GM23338 (cell line): ENCODE measurements at regions not wholly inside any gene's neighbourhood (a gene's known extent, or its start where the extent isn't known, plus 50 kb on each side); places are given as distances from the start of the nearest gene placed in this dataset.

Experiments used
- ATAC-seq: fragments of 200-7000 bp; cut with Tn5 transposase; 3 replicates; pipeline ENCODE4 v1.9.1; 2020
- DNase-seq: peaks from one replicate; pipeline ENCODE4 v3.0.0-alpha.2; 2015; ENCODE audit warnings: low spot score
- H2AFZ ChIP-seq: fragments of 200-600 bp; sonication (generic); 2 replicates; pipeline ENCODE4 v1.8.0; 2016; ENCODE audit warnings: antibody characterized with exemption, mild to moderate bottlenecking, moderate library complexity
- H3F3A ChIP-seq: fragments of 200-600 bp; sonication (generic); replicated peaks from 2 replicates; pipeline ENCODE4 v1.8.0; 2017; ENCODE audit warnings: antibody characterized with exemption, mixed run types, low read depth
- H3K27ac ChIP-seq: fragments of 200-600 bp; sonication (generic); 2 replicates; pipeline ENCODE4 v1.6.1; 2016; ENCODE audit warnings: low read depth
- H3K27me3 ChIP-seq: fragments of 200-600 bp; sonication (generic); 2 replicates; pipeline ENCODE4 v1.8.0; 2016; ENCODE audit warnings: mild to moderate bottlenecking, mixed run types, moderate library complexity; ENCODE audit not compliant: insufficient read depth
- H3K36me3 ChIP-seq: fragments of 200-600 bp; sonication (generic); 2 replicates; pipeline ENCODE4 v1.8.0; 2016; ENCODE audit warnings: mild to moderate bottlenecking; ENCODE audit not compliant: insufficient read depth
- H3K4me1 ChIP-seq: fragments of 200-600 bp; sonication (generic); 2 replicates; pipeline ENCODE4 v1.8.0; 2016; ENCODE audit warnings: mild to moderate bottlenecking, moderate library complexity; ENCODE audit not compliant: insufficient read depth
- H3K4me2 ChIP-seq: fragments of 200-600 bp; sonication (generic); 2 replicates; pipeline ENCODE4 v1.7.1; 2017; ENCODE audit warnings: mixed run types
- H3K4me3 ChIP-seq: fragments of 200-600 bp; sonication (generic); 2 replicates; pipeline ENCODE4 v1.6.1; 2016; ENCODE audit warnings: mixed run types
- H3K79me2 ChIP-seq: fragments of 200-600 bp; sonication (generic); replicated peaks from 2 replicates; pipeline ENCODE4 v1.8.0; 2017; ENCODE audit warnings: mild to moderate bottlenecking; ENCODE audit not compliant: insufficient read depth
- H3K9me2 ChIP-seq: fragments of 200-600 bp; sonication (generic); 2 replicates; pipeline ENCODE4 v1.8.0; 2017; ENCODE audit not compliant: insufficient read depth
- H4K20me1 ChIP-seq: fragments of 200-600 bp; sonication (generic); replicated peaks from 2 replicates; pipeline ENCODE4 v1.8.0; 2017; ENCODE audit warnings: mild to moderate bottlenecking; ENCODE audit not compliant: insufficient read depth
- H3K27ac Mint-ChIP-seq: 2 replicates; pipeline ENCODE4 v1.8.0; 2020; ENCODE audit warnings: inconsistent platforms, mild to moderate bottlenecking, moderate library complexity, mixed read lengths
- H3K27me3 Mint-ChIP-seq: 3 replicates; pipeline ENCODE4 v1.8.0; 2022; ENCODE audit warnings: low read depth, mild to moderate bottlenecking, moderate library complexity, mixed read lengths, inconsistent platforms; ENCODE audit not compliant: insufficient read depth, poor library complexity
- H3K36me3 Mint-ChIP-seq: 3 replicates; pipeline ENCODE4 v1.8.0; 2021; ENCODE audit warnings: low read depth, mild to moderate bottlenecking, inconsistent platforms, moderate library complexity, mixed read lengths
- H3K4me1 Mint-ChIP-seq: 3 replicates; pipeline ENCODE4 v1.8.0; 2020; ENCODE audit warnings: mild to moderate bottlenecking, inconsistent platforms, mixed read lengths
- H3K4me3 Mint-ChIP-seq: 3 replicates; pipeline ENCODE4 v1.8.0; 2021; ENCODE audit warnings: moderate library complexity, mild to moderate bottlenecking, inconsistent platforms, mixed read lengths
- H3K9me3 Mint-ChIP-seq: 3 replicates; pipeline ENCODE4 v1.8.0; 2020; ENCODE audit warnings: moderate library complexity, mild to moderate bottlenecking, inconsistent platforms, mixed read lengths
- CREB1 ChIP-seq: fragments of 250-450 bp; sonication (Bioruptor Pico); IDR thresholded peaks from 2 replicates; pipeline ENCODE4 v1.5.0; 2020; ENCODE audit warnings: low read depth, mild to moderate bottlenecking, moderate library complexity
- ETS1 ChIP-seq: IDR thresholded peaks from 2 replicates; pipeline ENCODE4 v1.6.1; 2016; ENCODE audit warnings: antibody characterized with exemption
- EZH2phosphoT487 ChIP-seq: fragments of 200-600 bp; sonication (generic); IDR thresholded peaks from one replicate; pipeline ENCODE4 v1.8.1; 2018; ENCODE audit warnings: antibody characterized with exemption; ENCODE audit not compliant: unreplicated experiment
- JUNB ChIP-seq: IDR thresholded peaks from one replicate; pipeline ENCODE4 v1.6.1; 2016; ENCODE audit warnings: antibody characterized with exemption; ENCODE audit not compliant: unreplicated experiment
- NANOG ChIP-seq: IDR thresholded peaks from 2 replicates; pipeline ENCODE4 v1.6.1; 2016; ENCODE audit warnings: antibody characterized with exemption, borderline replicate concordance
- POLR2AphosphoS5 ChIP-seq: IDR thresholded peaks from 2 replicates; pipeline ENCODE4 v1.6.1; 2016; ENCODE audit warnings: antibody characterized with exemption, low read depth
- REST ChIP-seq: IDR thresholded peaks from one replicate; pipeline ENCODE4 v1.6.1; 2018; ENCODE audit warnings: antibody characterized with exemption; ENCODE audit not compliant: unreplicated experiment
- ZNF114 ChIP-seq: fragments of 250-450 bp; sonication (Bioruptor Pico); IDR thresholded peaks from 2 replicates; pipeline ENCODE4 v1.5.0; 2020; ENCODE audit warnings: mild to moderate bottlenecking, moderate library complexity
- ZNF331 ChIP-seq: fragments of 250-450 bp; sonication (Bioruptor Pico); IDR thresholded peaks from 2 replicates; pipeline ENCODE4 v1.5.0; 2020; ENCODE audit warnings: low read depth, mild to moderate bottlenecking, moderate library complexity
- ZNF462 ChIP-seq: fragments of 250-450 bp; sonication (Bioruptor Pico); IDR thresholded peaks from 2 replicates; pipeline ENCODE4 v1.5.0; 2020; ENCODE audit warnings: mild to moderate bottlenecking, moderate library complexity
- TF ChIP-seq, protein P1 (sequence below), 2 experiments: fragments of 200-600 bp in 1 of 2; sonication (generic) in 1 of 2; conservative IDR thresholded peaks; 2 replicates each; pipeline versions ENCODE4 v1.5.1 to v1.6.1; 2016 to 2017; ENCODE audit warnings: antibody characterized with exemption in 2 of 2, low read depth in 2 of 2, mild to moderate bottlenecking in 2 of 2, moderate library complexity in 1 of 2

GRCh38 chr1:177789956-177790355, 179.9 kb downstream of the SEC16B start:
- no peaks in the 10 kb centered on the region for H3F3A ChIP-seq
- no peaks in the 10 kb centered on the region for H4K20me1 ChIP-seq
- H3K27ac ChIP-seq: no peak overlapping the region
- Mint-ChIP-seq H3K4me3 (no peak overlapping the region), H3K9me3 (peaks cover 18% of the 10 kb centered on the region), H3K27ac (no peak overlapping the region), H3K36me3 (peaks cover 15% of the 10 kb centered on the region), H3K27me3 (peaks cover 14% of the 10 kb centered on the region), H3K4me1 (peaks cover 14% of the 10 kb centered on the region)
- no peak overlapping the region for H3K4me2 ChIP-seq
- no peak overlapping the region for H3K4me3 ChIP-seq
- no peak overlapping the region for H2AFZ ChIP-seq
- peaks cover 11% of the 10 kb centered on the region for H3K9me2 ChIP-seq
- TF ChIP-seq EZH2phosphoT487: no peak
- no peak for TF ChIP-seq CREB1 (CRISPR knock-in tag)
- no peak for TF ChIP-seq ZNF114 (CRISPR knock-in tag)
- TF ChIP-seq, protein P1, sequence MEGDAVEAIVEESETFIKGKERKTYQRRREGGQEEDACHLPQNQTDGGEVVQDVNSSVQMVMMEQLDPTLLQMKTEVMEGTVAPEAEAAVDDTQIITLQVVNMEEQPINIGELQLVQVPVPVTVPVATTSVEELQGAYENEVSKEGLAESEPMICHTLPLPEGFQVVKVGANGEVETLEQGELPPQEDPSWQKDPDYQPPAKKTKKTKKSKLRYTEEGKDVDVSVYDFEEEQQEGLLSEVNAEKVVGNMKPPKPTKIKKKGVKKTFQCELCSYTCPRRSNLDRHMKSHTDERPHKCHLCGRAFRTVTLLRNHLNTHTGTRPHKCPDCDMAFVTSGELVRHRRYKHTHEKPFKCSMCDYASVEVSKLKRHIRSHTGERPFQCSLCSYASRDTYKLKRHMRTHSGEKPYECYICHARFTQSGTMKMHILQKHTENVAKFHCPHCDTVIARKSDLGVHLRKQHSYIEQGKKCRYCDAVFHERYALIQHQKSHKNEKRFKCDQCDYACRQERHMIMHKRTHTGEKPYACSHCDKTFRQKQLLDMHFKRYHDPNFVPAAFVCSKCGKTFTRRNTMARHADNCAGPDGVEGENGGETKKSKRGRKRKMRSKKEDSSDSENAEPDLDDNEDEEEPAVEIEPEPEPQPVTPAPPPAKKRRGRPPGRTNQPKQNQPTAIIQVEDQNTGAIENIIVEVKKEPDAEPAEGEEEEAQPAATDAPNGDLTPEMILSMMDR (conservative IDR thresholded peaks at IDR 0.05; ENCODE audit: low read depth in 2 of 2): no peak
- no peak for TF ChIP-seq ETS1
- TF ChIP-seq POLR2AphosphoS5: no peak
- no peak for TF ChIP-seq REST
- TF ChIP-seq NANOG: no peak
- no peak for TF ChIP-seq ZNF331
- no peak for TF ChIP-seq JUNB
- no peak for TF ChIP-seq ZNF462 (CRISPR knock-in tag)
- H3K79me2 ChIP-seq: no peaks in the 10 kb centered on the region
- no peaks in the 10 kb centered on the region for H3K27me3 ChIP-seq
- 0 out of 2 replicates have a peak, but pooled peaks cover 9% of the 10 kb centered on the region for H3K36me3 ChIP-seq
- DNase-seq (no peak), ATAC-seq (no peak)
- H3K4me1 ChIP-seq: peaks cover 17% of the 10 kb centered on the region
